SK-N-SH (cell line): ENCODE measurements at regions not wholly inside any gene's neighbourhood (a gene's known extent, or its start where the extent isn't known, plus 50 kb on each side); places are given as distances from the start of the nearest gene placed in this dataset.

Source experiments
- CTCF ChIA-PET: fragments of 300-600, 350-600 bp; formaldehyde crosslinking; extraction: SDS; loops from one replicate; lab custom pipeline; 2021; lab: Yijun Ruan, JAX
- POLR2A ChIA-PET: fragments of 350-600 bp; sonication (Branson Sonifier 250); formaldehyde crosslinking; extraction: SDS; loops from one replicate; lab custom pipeline; 2020; ENCODE audit warnings: antibody characterized with exemption, inconsistent platforms; lab: Yijun Ruan, JAX
- DNase-seq: peaks from one replicate; pipeline ENCODE4 v3.0.0; 2012
- H2AFZ ChIP-seq: fragments of 200-600 bp; sonication (generic); 2 replicates; pipeline ENCODE4 v1.8.1; 2016; ENCODE audit warnings: antibody characterized with exemption, mild to moderate bottlenecking, low read depth
- H3F3A ChIP-seq: fragments of 200-600 bp; sonication (generic); replicated peaks from 2 replicates; pipeline ENCODE3; 2016; ENCODE audit warnings: antibody characterized with exemption, mild to moderate bottlenecking; ENCODE audit not compliant: insufficient read depth
- H3K27ac ChIP-seq, 2 experiments: fragments of 200-500 bp in 1 of 2; fragments of 200-600 bp in 1 of 2; sonication (Bioruptor generic) in 1 of 2; sonication (generic), shearing (Covaris generic) in 1 of 2; 2 replicates each; pipeline versions ENCODE4 v1.5.1 to v1.6.1; 2014 to 2016; ENCODE audit warnings: low read depth in 2 of 2, inconsistent platforms in 1 of 2, low read length in 1 of 2, mild to moderate bottlenecking in 1 of 2, mixed read lengths in 1 of 2
- H3K27me3 ChIP-seq: fragments of 200-600 bp; sonication (generic), shearing (Covaris generic); 2 replicates; pipeline ENCODE4 v1.6.1; 2016; ENCODE audit warnings: mixed run types; ENCODE audit not compliant: insufficient read depth
- H3K36me3 ChIP-seq, 2 experiments: fragments of 200-500 bp in 1 of 2; fragments of 200-600 bp in 1 of 2; sonication (Bioruptor generic) in 1 of 2; sonication (generic) in 1 of 2; replicated peaks in 1 of 2; 2 replicates each; pipeline versions ENCODE3 to v1.5.1; 2014 to 2016; ENCODE audit warnings: low read length in 1 of 2, mild to moderate bottlenecking in 1 of 2; ENCODE audit not compliant: insufficient read depth in 2 of 2, control insufficient read depth in 1 of 2
- H3K4me1 ChIP-seq, 2 experiments: fragments of 200-500 bp in 1 of 2; fragments of 200-600 bp in 1 of 2; sonication (Bioruptor generic) in 1 of 2; sonication (generic), shearing (Covaris generic) in 1 of 2; 2 replicates each; pipeline versions ENCODE4 v1.5.1 to v1.6.1; 2014 to 2016; ENCODE audit warnings: low read depth in 1 of 2, low read length in 1 of 2, mixed run types in 1 of 2; ENCODE audit not compliant: insufficient read depth in 2 of 2, control insufficient read depth in 1 of 2
- H3K4me2 ChIP-seq: fragments of 200-600 bp; sonication (generic), shearing (Covaris generic); 2 replicates; pipeline ENCODE4 v1.6.1; 2017; ENCODE audit warnings: mixed run types
- H3K4me3 ChIP-seq, 2 experiments: fragments of 200-500 bp in 1 of 2; fragments of 200-600 bp in 1 of 2; sonication (Bioruptor generic) in 1 of 2; sonication (generic), shearing (Covaris generic) in 1 of 2; 2 replicates each; pipeline versions ENCODE4 v1.5.1 to v1.8.1; 2014 to 2016; ENCODE audit warnings: low read depth in 2 of 2, inconsistent platforms in 1 of 2, low read length in 1 of 2, mild to moderate bottlenecking in 1 of 2, mixed read lengths in 1 of 2, moderate library complexity in 1 of 2
- H3K79me2 ChIP-seq: fragments of 200-600 bp; sonication (generic); 2 replicates; pipeline ENCODE4 v1.8.1; 2017; ENCODE audit warnings: mild to moderate bottlenecking; ENCODE audit not compliant: insufficient read depth
- H3K9ac ChIP-seq: fragments of 200-600 bp; sonication (generic); 2 replicates; pipeline ENCODE4 v1.6.1; 2017; ENCODE audit warnings: mixed run types
- H3K9me2 ChIP-seq: fragments of 200-600 bp; sonication (generic); 2 replicates; pipeline ENCODE4 v1.6.1; 2017; ENCODE audit warnings: mixed run types
- H3K9me3 ChIP-seq: fragments of 200-600 bp; sonication (generic); 2 replicates; pipeline ENCODE4 v1.6.1; 2017; ENCODE audit warnings: mixed run types, mild to moderate bottlenecking, moderate library complexity
- H4K20me1 ChIP-seq: fragments of 200-600 bp; sonication (generic); 2 replicates; pipeline ENCODE4 v1.6.1; 2017; ENCODE audit warnings: mild to moderate bottlenecking, mixed run types; ENCODE audit not compliant: insufficient read depth
- CHD2 ChIP-seq: fragments of 150-350 bp; IDR thresholded peaks from 2 replicates; pipeline ENCODE4 v1.6.1; 2018; ENCODE audit warnings: low read length; ENCODE audit not compliant: partially characterized antibody
- ELF1 ChIP-seq: IDR thresholded peaks from 2 replicates; pipeline ENCODE4 v1.4.0; 2012
- FOSL2 ChIP-seq: IDR thresholded peaks from 2 replicates; pipeline ENCODE4 v1.4.0; 2012; ENCODE audit warnings: low read depth, mild to moderate bottlenecking, moderate library complexity, borderline replicate concordance
- GABPA ChIP-seq: IDR thresholded peaks from 2 replicates; pipeline ENCODE4 v1.4.0; 2012; ENCODE audit warnings: low read depth, mild to moderate bottlenecking
- GATA2 ChIP-seq: sonication (generic); formaldehyde crosslinking; IDR thresholded peaks from 2 replicates; pipeline ENCODE4 v1.5.0; 2020; ENCODE audit warnings: mild to moderate bottlenecking, missing genetic modification reagents
- IRF3 ChIP-seq: fragments of 150-350 bp; IDR thresholded peaks from 2 replicates; pipeline ENCODE4 v1.6.1; 2016; ENCODE audit warnings: mild to moderate bottlenecking, low read depth, low read length
- JUND ChIP-seq: IDR thresholded peaks from 2 replicates; pipeline ENCODE4 v1.4.0; 2012
- MEF2A ChIP-seq: IDR thresholded peaks from 2 replicates; pipeline ENCODE4 v1.4.0; 2012; ENCODE audit warnings: low read depth, borderline replicate concordance
- MXI1 ChIP-seq: IDR thresholded peaks from 2 replicates; pipeline ENCODE4 v1.6.1; 2012; ENCODE audit warnings: mild to moderate bottlenecking, low read depth, low read length, improper control_type of control experiment
- NFIC ChIP-seq: IDR thresholded peaks from 2 replicates; pipeline ENCODE4 v1.4.0; 2012; ENCODE audit warnings: borderline replicate concordance
- NRF1 ChIP-seq: IDR thresholded peaks from 2 replicates; pipeline ENCODE4 v1.6.1; 2012; ENCODE audit warnings: low read depth, mild to moderate bottlenecking, low read length
- POLR2AphosphoS5 ChIP-seq: IDR thresholded peaks from 2 replicates; pipeline ENCODE4 v1.6.1; 2012; ENCODE audit warnings: low read depth, low read length
- SMC3 ChIP-seq: IDR thresholded peaks from 2 replicates; pipeline ENCODE4 v1.6.1; 2012; ENCODE audit warnings: low read depth, low read length, improper control_type of control experiment
- TAF1 ChIP-seq: IDR thresholded peaks from 2 replicates; pipeline ENCODE4 v1.6.1; 2012; ENCODE audit warnings: low read depth, mild to moderate bottlenecking, low read length, moderate library complexity, borderline replicate concordance
- TCF12 ChIP-seq: IDR thresholded peaks from 2 replicates; pipeline ENCODE4 v1.4.0; 2012
- YY1 ChIP-seq: IDR thresholded peaks from 2 replicates; pipeline ENCODE4 v1.4.0; 2012; ENCODE audit warnings: low read depth, mild to moderate bottlenecking
- WGBS: methylation state at CpG from one replicate; pipeline ENCODE4 v1.1.6; 2017; ENCODE audit warnings: low lambda C conversion rate; 5-methylcytosine and 5-hydroxymethylcytosine counted together
- TF ChIP-seq, protein P1 (sequence below): IDR thresholded peaks from 2 replicates; pipeline ENCODE4; 2012

GRCh38 chr9:80242022-80242421, 670.3 kb downstream of the TLE4 start:
- Histone ChIP-seq H3K27me3 (no peaks in the 10 kb centered on the region), H3F3A (no peaks in the 10 kb centered on the region), H4K20me1 (no peaks in the 10 kb centered on the region), H3K79me2 (no peaks in the 10 kb centered on the region), H3K9me3 (no peaks in the 10 kb centered on the region), H3K36me3 (no peaks in the 10 kb centered on the region), H3K9ac (no peak overlapping the region), H3K27ac (no peak overlapping the region), H3K4me1 (no peaks in the 10 kb centered on the region), H3K9me2 (no peaks in the 10 kb centered on the region), H3K4me2 (no peak overlapping the region), H2AFZ (no peak overlapping the region), H3K4me3 (no peak overlapping the region)
- TF ChIP-seq POLR2AphosphoS5 (no peak), GATA2 (CRISPR knock-in tag) (no peak), NRF1 (no peak), FOSL2 (no peak), ELF1 (no peak)
- ChIA-PET POLR2A (no interaction called here), CTCF (no interaction called here)
- DNase-seq: no peak
- WGBS: 13% methylated on average over 2 of the region's 2 CpGs

DNA sequence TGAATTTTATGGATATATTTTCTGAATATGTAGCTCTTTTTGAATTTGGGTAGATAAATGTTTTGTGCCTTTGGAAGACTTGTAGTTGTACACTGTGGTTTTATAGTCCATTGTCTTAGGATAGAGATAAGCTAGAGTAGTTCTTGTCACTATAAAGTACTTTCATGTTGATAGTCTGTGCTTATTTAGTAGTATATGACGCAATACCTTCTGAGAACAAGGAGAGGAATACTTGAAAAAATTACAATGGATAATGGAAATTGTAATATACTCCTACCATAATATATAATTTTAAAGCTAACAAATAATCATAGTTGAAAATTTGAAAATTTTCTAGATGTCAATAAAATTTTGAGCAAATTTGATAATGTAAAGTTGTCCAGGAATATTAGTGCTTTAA, 664.0 kb downstream of the TLE4 start:
- DNase-seq: no peak
- CTCF ChIA-PET: no interaction called here

More for the DNA sequence above, 664.0 kb downstream of the TLE4 start:
- Histone ChIP-seq H3K36me3 (no peaks in the 10 kb centered on the region), H3K9me2 (no peaks in the 10 kb centered on the region), H3K9me3 (no peaks in the 10 kb centered on the region), H3K27ac (peak overlapping the region in 1 of 2 experiments; percentile 98; a peak in 1 of 4 replicates), H4K20me1 (no peaks in the 10 kb centered on the region), H3K4me2 (no peak overlapping the region), H3K27me3 (no peaks in the 10 kb centered on the region), H3K9ac (no peak overlapping the region), H3K4me3 (no peak overlapping the region), H3K79me2 (no peaks in the 10 kb centered on the region), H3F3A (no peaks in the 10 kb centered on the region), H2AFZ (no peak overlapping the region), H3K4me1 (peaks cover 0 to 27% of the 10 kb centered on the region in 2 experiments; a peak in 2 of 4 replicates)
- TF ChIP-seq, protein P1, sequence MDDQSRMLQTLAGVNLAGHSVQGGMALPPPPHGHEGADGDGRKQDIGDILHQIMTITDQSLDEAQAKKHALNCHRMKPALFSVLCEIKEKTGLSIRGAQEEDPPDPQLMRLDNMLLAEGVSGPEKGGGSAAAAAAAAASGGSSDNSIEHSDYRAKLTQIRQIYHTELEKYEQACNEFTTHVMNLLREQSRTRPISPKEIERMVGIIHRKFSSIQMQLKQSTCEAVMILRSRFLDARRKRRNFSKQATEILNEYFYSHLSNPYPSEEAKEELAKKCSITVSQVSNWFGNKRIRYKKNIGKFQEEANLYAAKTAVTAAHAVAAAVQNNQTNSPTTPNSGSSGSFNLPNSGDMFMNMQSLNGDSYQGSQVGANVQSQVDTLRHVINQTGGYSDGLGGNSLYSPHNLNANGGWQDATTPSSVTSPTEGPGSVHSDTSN: no peak
- TF ChIP-seq IRF3: no peak
- TF ChIP-seq GABPA: no peak
- no peak for TF ChIP-seq CHD2
- no peak for TF ChIP-seq MEF2A
- no peak for TF ChIP-seq SMC3
- no peak for TF ChIP-seq GATA2 (CRISPR knock-in tag)
- TF ChIP-seq MXI1: no peak
- no peak for TF ChIP-seq JUND
- no peak for TF ChIP-seq TAF1
- no peak for TF ChIP-seq NFIC
- no peak for TF ChIP-seq YY1
- TF ChIP-seq NRF1: no peak
- TF ChIP-seq TCF12: no peak
- POLR2A ChIA-PET: no interaction called here
- WGBS: 48% methylated on average over 1 of the region's 1 CpG
